COLO668 (cell line): ENCODE measurements at regions not wholly inside any gene's neighbourhood (a gene's known extent, or its start where the extent isn't known, plus 50 kb on each side); places are given as distances from the start of the nearest gene placed in this dataset.
"Not testable (repeated sequence)": the region's sequence is repeated elsewhere in the genome, so short reads cannot be mapped to it uniquely, and the experiment has no call there.

Experiments used
- DNase-seq: peaks from one replicate; lab custom pipeline; 2025; ENCODE audit not compliant: unreplicated experiment; lab: John Stamatoyannopoulos, UW

DNA sequence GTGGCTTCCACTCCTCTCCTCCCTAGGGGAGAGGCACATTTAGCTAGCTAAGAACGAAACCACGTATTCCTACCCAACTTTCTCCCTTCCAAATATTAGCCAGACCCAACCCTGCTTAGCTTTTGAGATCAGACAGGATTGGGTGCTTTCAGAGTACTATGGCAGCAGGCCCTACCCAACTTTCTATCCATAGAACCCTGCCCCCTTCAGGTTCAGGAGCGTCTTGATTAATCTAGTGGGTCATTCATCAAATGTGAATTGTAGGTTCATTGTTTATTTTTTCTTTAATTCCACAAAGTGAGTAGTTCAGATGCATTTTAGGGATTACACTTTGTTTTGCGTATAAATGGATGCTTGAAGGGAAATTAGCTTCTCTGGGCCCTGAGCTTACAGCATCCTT, 188.3 kb downstream of the MIB1 start:
- DNase-seq: no peak

DNA sequence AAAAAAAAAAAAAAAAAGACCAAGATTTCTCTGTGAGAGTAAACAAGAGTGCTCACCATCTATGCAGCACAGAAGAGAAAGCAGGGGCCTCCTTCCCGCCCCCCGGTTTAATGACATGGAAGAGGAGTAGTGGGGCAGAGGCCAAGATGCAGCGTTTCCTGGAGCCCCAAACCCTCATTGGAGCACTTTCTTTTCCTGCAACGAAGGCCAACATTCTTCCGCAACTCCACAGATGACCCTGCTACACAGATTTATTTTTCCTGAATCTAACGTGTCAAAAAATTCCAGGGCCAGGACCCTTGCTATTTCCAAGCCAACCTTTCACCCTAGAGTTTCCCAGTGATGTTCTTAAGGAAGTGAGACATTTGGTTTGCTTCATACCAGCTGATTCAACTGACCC, 189.6 kb downstream of the MIB1 start:
- no peak for DNase-seq

DNA sequence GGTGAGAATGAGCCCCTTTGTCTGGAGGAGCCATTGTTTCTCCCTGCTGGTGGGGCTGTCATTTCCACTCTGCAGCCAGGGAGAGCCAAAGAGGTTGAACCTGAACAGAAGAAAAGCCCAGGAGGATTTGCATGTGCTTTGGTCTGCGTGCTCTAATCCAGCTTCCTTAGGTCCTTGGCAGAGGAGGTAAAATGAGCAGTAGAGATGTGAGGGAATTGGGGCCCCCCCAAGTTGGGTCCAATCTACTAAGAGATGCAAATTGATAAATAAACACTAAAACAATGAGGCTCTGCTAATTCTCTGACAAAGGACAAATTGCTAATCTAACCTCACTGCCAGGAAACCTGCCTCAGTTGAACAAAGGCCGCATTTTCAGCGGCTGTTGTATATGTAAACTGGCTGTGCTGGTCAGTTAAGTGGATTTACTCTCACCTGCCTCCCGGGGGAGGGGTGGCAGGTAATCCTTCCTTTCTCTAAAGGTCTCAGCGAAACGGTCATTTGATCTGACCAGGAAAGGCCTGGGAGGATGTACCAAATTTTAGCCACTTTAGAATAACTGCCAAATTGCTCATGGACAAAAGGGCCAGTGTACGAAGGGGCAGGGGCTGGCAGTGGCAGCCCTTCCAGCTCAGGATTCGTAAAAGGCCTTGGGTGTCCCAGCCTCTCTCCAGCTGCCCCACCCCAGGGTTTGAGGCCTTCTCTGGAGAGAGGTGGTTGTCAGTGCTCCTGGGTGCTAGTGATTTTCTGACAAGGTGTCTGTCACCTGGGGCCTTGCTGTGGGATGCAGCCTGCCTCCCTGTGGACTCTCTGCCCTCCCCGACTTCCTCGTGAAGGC, 193.6 kb downstream of the MIB1 start:
- no peak for DNase-seq

DNA sequence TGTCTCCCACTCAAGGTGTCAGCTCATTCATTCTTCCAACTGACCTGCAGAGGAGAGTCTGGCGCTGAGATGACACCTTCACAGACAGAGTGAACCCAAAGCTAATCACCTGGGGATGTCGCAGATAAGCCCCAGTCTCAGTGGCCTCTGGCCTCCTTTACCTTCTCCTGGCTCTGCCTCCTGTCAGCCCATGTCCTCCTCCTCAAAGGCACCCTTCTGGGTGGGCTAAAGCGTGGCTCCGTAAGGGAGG, 194.1 kb downstream of the MIB1 start:
- DNase-seq: no peak

DNA sequence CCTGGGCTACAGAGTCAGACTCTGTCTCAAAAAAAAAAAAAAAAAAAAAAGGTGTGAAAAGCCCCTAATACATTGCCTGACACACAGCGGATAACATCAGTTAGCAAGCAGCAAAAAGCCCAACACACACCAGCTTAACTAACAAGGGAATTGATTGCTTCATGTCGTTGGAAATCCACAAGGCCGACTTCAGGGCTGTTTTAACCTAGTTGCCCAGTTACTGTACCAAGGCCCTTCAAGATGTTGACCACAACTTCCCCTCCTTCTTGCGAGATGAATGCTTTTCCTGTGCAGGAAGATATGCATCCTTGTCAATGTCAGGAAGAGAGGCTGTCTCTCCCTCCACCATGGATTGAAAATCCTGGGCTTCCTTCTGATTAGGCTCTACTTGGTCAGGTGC, 202.9 kb downstream of the MIB1 start:
- DNase-seq: no peak

DNA sequence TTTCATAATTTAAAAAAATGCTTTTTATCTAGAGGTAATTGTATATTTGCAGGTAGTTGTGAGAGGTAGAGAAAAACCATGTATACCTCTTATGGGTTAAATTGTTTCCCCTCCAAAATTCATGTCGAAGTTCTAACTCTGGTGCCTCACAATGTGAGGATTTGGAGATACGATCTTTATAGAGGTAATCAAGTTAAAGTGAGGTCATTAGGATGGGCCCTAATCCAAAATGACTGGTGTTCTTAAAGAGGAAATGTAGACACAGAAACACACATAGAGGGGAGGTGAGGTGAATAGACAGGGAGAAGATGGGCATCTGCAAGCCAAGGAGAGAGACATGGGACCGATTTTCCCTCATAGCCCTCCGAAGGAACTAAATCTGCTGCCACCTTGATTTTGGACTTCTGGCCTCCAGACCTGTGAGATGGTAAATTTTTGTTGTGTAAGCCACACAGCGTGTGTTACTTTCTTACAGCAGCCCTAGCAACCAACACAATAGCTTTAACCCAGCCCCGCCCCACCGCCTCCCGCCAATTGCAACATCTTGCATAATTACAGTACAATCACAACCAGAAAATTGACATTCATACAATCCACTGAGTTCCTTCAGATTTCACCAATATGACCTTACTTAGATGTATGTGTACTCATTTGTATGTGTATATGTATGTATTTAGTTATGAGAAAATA, 208.9 kb downstream of the MIB1 start:
- DNase-seq: no peak

DNA sequence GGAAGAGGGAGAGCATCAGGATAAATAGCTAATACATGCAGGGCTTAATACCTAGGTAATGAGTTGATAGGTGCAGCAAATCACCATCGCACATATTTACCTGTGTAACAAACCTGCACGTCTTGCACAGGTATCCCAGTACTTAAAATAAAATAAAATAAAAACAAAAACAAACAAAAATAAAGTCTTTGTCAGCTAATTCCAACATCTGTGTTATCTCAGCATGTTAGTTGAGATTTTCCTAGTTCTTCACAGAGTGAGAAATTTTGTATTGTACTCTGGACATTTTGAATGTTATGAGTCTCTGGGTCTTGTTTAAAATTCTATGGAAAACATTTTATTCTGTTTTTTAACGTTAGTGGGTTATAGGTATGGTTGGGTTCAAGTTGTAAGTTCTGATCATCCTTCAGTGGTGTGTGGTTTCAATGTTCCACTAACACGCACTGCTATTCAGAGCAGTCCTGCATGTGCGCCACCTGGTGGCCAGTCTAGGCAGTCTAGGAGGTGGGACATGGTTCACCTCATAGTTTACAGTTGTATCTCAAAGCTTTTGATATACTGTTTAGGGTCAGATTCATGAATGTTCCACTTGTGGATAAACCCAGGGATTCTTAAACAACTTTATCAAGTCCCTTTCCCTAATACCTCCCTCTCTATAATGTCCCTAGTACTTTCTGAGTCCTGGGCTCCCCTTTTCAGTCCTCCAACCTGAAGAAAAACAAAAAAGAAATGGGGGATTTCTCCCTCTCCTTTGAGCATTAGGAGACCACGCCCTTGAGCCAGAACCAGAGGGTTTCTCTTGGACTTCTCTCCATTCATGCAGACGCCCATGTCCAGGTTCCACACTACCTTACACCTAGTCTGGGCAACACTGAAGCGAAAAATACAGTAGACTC, 213.4 kb upstream of the GATA6 start:
- peak; percentile 80 for DNase-seq

DNA sequence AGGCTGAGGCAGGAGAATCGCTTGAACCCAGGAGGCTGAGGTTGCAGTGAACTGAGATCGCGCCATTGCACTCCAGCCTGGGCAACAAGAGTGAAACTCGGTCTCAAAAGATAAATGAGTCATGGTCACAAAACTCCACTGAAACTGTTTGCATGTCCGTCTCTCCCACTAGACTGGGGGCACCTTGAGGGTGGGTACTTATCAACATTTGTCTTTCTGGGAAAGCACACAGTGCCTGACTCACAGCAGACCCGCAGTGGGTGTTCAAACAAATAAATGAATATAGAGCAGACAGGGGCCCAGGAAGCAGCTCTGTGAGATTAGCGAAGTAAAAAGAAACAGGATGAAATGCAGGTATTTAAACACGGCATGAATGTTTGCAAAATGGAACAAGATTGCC, 211.1 kb upstream of the GATA6 start:
- DNase-seq: no peak

DNA sequence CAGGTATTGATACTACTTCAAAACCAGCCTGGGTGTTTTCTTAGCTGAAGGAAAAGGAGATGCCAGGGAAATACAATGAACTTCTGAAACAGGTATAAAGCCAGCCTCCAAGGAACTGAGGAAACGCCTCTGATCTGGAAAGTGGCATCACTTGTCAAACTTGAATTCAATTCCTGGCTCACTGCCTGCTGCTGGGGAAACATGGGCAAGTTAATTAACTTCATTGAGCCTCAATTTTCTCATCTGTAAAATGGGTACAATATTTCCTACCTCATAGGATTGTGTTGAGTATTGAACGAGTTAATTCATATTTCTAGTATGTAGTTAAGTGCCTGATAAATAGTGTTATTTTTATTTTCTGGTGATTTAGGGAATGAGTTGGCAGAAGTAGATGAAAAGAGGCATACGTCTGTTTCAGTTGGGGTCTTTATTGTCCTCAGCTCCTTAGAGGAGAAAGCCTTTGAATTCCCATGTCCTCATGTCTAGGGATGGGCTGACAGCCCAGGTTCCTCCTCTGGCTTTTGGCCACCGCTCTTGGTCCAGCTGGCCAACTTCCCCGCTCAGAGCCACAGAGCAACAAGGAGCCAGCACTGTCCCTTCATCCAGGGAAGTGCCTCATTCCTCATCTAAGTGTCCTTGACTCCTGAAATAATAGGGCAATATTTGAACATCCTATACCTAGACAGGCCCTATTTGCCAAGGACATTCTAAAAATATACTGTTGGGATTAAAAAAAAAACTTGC, 210.5 kb upstream of the GATA6 start:
- DNase-seq: no peak

DNA sequence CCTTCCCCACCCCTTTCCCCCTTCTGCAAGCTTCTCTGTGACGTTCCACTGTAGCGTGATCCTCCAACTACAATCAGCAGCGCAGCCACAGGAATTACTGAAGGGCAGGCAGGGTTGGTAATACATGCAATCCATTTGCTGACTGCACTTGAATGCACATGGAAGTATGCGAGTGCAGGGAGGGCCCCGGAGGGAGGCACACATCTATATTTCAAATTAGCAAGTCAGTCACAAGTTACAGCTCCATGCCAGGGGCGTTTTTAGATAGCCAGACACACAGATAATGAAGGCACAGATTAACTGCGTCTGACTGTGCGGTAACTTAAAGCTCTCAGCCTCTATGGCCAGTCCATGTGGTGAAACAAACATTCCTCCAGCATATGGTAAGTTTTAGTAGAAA, 209.2 kb upstream of the GATA6 start:
- DNase-seq: no peak

DNA sequence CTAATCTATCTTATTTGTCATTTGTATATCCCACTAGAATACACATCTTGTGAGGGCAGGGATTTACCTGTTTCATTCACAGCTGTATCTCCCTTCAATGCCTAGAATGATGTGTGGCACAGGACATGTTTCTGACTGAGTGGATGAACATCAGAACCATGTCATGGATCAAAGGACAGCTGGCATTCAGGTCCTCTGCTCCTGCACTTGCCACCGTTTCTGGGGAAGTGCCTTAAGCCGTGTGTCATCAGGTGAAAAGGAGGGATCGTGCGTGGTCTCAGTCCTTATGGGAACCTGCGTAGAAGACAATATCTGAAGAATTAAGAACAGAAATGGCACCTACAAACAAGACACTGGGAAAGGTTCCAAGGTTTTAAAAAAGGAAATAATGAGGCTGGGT, 206.1 kb upstream of the GATA6 start:
- DNase-seq: no peak

DNA sequence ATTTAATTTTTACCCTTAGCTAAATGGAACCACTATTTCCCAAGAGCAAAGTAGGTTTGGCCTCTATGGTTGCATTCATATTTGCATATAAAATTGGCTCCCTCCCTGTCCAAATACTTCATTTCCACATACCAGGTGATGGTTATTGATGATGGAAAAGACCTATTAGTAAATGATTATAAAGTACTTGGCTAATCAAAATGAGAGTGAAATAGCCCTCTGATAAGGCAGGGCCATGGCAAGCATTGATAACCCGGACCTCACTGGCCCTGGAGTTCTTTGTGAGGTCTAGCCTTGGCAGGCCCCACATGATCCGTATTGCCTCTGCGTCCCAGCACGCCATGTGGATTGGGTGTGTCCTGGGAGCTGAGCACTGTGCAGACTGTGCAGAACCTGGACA, 201.1 kb upstream of the GATA6 start:
- DNase-seq: no peak

DNA sequence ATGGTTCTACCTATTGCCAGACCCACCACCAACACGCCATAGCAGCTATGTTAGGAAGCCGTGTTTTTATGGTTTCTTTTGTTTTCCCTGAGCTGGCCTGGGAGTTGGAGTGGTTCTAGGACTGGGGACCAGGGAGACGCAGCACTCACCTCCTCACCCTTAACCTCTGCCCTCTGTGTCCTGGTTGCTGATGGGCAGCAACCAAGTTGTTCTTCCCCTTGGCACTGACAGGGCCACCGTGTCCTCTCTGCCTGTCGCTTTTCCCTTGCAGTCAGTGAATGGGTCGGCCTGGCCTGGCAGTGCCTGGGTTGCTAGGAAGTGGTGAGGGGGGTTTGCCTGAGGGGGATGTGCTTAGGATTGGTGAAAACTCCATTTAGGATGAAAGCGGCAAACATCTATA, 197.1 kb upstream of the GATA6 start:
- DNase-seq: no peak

DNA sequence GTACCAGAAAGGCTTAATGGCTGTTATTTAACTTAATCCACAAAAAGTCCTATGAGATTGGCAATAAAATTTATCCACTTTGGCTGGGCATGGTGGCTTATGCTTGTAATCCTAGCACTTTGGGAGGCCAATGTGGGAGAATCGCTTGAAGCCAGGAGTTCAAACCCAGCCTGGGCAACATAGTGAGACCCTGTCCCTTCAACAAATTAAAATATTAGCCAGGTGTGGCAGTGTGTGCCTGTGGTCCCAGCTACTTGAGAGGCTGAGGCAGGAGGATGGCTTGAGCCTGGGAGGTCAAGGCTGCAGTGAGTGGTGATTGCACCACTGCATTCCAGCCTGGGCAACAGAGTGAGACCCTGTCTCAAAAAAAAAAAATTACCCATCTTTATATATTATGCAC, 193.4 kb upstream of the GATA6 start:
- DNase-seq: not testable (repeated sequence)

DNA sequence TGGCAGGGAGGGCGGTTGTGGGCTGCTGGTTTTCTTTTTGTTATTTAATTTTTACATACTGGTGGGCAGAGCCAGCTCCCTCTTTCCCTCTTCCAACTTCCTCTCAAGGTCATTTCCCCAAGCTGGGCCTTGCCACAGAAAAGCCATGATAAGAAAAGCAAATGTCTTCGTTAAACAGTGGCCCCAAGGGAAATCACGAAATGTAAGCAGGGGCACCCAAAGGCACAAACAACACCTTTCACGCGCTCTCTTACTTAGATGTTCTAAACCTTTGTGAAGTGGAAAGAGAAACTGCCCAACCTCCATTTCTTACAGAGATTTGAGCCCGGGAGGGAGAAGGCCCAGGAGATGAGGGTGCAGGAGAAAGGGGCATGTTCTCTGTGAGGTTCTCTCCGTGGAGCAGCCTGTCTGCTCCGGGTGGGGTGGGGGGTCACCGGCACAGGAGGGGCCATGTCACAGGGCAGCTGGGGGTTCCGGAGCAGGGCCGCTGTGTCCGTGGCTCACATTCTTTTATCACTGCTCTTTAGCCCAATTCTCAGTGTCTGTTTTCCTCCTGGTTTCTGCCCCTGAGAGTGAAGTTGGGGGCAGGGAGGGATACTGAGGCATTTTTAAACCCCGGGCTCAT, 190.7 kb upstream of the GATA6 start:
- DNase-seq: no peak

DNA sequence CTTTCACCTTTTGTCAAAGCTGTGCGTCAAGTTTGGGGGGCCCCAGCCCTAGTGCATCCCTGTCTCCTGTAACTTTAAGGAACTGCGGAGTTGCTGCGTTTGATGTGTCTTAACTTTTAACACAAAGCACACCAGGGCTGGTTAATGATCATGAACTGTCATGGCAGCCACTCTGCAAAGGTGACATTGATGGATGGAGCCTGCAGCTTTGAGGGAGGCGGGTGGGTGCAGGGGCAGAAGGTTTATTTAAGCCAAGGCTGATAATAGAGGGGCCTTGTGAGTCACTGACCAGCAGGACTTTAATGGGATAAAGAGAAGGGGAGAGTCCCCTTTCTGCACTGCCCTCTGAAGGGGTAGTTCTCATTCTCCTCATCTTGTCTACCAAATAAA, 190.2 kb upstream of the GATA6 start:
- no peak for DNase-seq

DNA sequence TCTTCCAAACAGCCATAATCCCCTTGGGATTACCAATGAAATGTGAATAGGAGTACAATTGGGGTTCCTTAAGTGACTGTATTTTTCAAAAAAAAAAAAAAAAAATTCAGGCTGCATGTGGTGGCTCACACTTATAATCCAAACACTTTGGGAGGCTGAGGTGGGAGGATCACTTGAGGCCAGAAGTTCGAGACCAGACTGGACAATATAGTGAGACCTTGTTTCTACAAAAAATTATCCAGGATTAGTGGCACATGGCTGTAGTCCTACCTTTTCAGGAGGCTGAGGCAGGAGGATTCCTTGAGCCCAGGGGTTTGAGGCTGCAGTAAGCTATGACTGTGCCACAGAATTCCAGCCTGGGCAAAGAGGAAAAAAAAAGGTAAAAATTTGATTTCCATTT, 189.6 kb upstream of the GATA6 start:
- DNase-seq: no peak

DNA sequence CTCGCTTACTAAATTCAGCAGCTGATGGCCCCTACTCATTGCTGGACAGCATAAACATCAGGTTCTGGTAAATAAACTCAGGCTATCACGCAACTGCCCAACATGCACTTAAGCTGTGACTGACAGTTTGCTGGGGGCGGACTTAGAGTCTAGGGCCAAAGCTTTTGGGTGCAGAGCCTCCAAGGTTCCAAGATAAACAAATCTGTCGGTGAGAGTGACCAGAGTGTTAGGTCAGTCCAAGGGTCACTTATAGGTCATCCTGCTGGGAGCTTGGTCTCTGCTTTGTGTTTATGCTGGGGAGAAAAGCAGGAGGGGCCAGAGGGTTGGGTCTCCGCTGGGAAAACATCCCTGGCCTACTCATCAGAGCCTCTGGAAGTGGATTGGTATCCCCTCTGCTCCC, 188.6 kb upstream of the GATA6 start:
- no peak for DNase-seq

DNA sequence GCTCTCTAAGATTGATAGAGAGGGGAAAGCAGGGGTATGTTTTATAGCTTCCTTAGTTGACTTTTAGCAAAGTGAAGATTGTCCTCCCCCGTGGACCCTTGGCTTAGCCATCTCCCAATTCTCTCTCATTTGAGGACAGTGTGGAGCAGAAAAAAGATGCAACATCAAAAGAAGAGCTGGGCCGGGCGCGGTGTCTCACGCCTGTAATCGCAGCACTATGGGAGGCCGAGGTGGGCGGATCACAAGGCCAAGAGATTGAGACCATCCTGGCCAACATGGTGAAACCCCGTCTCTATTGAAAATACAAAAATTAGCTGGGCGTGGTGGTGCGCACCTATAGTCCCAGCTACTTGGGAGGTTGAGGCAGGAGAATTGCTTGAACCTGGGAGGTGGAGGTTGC, 187.9 kb upstream of the GATA6 start:
- DNase-seq: not testable (repeated sequence)

DNA sequence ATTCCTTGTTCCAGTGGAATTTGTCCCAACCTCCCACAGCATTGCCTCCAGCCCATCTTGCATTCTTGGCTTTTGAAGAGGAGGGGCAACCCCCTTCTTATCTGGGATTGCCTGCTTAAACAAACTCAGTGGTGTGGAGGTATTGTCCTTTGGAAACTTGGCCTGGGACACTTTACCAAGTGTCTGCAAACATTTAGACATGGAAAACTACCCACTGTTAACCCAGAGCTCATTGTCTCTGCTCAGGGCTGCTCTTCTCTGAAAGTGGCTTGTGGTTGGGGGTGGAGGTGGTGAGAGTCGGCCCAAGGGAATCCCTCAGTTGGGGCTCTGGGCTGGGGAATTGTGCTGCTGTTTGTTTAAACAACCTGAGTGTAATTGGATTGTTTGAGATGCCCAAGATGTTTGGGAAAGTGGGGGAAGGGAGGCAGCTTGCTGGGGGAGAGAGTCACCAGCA, 178.3 kb upstream of the GATA6 start:
- no peak for DNase-seq

DNA sequence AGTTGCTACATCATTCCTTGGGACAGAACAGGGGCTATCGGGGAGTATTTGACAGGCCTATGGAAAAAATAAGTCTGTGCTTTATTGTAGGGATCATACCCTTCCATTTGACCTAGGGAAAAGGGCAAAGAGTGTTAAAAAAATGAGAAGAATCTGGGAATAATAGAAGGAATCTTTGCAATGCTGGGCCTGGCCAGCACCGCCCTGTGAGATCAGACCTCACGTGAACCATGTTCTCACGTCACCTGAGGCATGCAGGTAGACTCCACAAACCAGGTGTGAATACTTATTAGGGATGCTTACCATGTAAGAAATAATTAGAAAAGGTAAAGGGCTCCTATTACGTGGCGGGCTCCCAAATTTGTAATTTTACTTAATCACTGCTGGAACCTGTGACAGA, 177.5 kb upstream of the GATA6 start:
- no peak for DNase-seq
